Umbilical cord (tissue), 1 donor: ENCODE measurements at regions not wholly inside any gene's neighbourhood (a gene's known extent, or its start where the extent isn't known, plus 50 kb on each side); places are given as distances from the start of the nearest gene placed in this dataset.

Source experiments
- DNase-seq: peaks from one replicate; pipeline ENCODE4 v3.0.0-alpha.2; 2015; ENCODE audit warnings: low spot score

- no peak for DNase-seq
Observed at GRCh38 chr1:87165177-87165576, 163.5 kb upstream of the LMO4 start.

DNA sequence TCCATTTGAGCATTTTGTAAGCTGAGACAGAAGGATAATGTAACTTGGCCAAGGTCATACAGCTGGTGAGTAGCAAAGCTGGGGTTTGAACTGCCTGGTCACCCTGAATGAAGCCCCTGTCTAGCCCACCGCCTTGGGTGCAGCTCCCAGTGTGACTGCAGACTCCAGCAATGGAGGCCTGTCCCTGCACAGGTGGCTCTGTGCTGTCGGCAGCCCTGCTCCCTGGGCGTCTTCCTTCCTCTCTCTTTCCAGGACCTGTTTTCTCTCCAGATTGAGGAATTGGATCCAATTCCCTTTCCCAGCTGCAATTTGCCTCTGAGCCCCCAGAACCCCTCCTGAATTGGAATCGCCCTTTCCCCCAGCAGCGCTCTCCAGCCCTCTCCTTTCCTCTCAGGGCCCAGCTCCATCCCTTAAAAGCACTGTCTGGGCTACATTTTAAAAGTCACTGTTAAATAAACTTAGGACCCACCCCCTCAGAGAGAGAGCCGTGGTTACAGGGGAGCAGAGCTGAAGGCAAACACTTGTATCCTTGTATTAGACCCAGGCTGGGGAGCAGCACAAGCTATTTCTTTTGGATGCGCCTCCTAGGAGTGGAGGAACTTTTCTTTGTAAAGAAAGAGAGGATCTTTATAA, 161.4 kb upstream of the LMO4 start:
- no peak for DNase-seq

- DNase-seq = no peak
Observed at GRCh38 chr1:87167848-87168525, 160.7 kb upstream of the LMO4 start.

DNA sequence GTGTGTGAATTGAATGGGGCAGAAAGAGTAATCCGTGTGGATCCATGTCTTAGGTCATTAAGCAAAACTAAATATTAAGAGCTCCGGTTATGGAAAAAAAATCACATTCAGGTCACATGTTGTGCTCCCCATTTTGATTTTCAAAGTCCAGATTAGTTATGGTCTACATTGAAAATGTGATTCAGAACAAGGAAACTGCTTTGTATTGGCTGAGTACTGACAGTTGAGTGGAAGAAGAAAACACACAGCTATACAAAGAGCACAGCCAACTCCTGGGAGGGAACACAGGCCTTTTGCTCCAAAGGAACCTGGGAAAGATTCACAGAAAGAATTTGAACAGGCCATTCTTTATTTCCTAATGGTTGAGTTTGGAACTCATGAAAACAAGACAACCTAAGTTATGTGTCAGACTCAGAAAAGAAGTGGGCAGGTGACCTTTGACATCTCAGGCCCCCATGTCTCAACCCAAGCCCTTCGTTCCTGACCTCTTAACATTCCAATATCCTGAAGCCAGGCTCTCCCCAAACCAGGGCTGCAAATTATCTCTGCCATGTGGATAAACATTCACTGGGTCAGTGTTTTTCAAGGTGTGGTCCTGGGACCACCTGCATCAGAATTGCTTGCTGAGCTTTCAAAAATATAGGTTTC, 159.3 kb upstream of the LMO4 start:
- no peak for DNase-seq

DNA sequence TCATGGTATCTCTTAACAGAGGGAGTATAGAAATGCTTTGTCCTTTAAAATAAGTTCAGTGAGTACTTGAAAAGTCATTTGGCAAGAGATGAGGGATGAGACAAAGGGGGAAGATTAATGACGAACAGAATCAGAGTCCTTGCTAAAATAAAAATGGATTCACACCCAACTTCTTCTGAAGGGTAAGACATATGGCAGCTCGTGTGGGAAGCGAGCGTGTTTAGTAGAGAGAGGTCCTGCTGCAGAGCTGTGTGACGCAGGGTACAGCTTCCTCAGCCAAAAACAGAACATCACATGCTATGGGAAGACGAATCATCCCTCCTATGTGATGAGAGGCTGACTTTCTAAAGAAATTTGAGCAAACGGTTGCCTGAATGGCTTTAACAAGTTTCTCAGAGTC, 158.5 kb upstream of the LMO4 start:
- DNase-seq = no peak

DNA sequence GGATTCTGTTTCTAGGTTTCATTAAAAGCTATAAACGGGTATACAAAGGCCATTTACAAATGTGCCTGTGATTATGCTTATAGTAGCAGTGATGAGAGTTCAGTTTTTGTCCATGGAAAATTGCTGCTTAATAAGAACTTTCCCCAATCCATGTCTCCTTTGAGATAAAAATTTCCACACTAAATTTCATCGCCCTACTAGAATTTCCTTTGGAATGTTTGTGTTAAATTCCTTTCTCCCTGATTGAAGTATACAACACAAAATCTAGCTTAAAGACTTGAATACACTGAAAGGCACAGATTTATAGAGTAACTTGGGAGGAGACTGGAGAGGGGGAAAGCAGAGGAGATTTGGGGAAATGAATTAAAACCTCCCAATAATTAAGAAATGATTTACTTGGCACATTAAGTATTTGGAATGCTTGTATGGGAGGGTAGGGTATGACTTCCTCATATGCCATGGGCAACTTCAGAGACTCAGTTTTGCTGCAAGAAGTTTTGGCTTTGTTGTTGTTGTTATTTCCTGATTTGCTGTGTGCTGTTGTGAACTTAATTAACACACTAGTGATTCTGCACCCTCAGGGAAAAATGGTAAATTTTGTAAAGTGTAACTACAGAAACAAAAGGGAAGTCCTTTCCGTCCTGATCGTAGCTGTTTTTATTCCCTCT, 157.6 kb upstream of the LMO4 start:
- DNase-seq = no peak

GRCh38 chr1:87173231-87173630, 155.4 kb upstream of the LMO4 start:
- DNase-seq = peak; percentile 75

GRCh38 chr1:87174724-87175245, 153.9 kb upstream of the LMO4 start:
- no peak for DNase-seq

GRCh38 chr1:87176087-87176486, 152.6 kb upstream of the LMO4 start:
- DNase-seq = no peak

- DNase-seq = no peak
Observed at GRCh38 chr1:87176514-87176913, 152.2 kb upstream of the LMO4 start.

GRCh38 chr1:87178441-87178840, 150.2 kb upstream of the LMO4 start:
- DNase-seq = no peak

DNA sequence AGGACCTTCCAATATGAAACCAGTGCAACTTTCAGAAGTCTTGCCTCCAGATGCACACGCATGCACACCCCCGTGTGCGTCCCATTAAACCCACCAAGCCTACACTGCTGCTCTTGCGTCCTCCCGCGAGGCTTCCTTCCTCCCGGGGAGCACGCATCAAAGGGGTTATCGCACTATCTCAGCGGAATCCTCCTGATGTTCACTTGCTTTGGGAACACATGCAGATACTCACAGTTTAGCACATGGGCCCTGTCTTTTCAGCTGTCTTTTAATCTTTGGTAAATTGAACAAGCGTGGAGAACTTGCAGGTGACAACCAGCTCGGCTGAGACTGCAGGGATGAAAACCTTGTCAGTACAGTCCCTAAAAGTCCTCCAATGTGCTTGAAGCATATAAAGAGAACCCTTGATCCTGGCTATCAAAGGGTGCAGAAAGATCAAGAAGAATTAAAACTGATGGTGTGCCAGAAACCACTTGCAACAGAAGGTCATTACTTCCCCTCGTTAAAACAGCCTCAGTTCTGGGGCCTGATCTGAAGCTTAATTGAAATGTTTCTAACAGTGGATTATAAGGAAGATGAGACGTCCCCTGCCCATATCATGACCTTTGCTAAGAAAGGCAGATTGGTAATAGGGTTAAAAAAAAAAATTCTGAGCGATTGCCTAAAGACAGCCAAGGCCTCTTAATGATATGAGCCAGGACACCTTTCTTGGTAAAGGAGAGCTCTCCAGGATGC, 149.4 kb upstream of the LMO4 start:
- peak; percentile 53 for DNase-seq

GRCh38 chr1:87179851-87180519, 148.7 kb upstream of the LMO4 start:
- no peak for DNase-seq

DNA sequence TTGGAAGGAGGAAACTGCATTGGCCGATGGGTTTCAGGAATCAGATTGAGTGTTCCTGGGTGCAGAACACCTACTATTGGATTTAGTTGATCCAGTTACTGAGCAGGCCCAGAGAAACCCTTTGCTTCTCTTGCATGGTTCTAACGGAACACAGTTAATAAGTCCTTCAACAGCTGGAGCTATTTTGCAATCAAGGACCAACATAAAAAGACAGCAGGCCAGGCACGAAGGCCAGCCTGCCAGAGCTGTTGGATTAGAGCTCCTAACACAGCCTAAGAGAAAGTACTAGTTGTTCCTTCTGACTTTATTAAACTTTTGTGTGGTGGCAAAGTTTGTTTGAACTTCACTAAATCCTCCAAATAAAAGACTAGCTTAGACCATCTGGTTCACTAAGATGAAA, 148.0 kb upstream of the LMO4 start:
- DNase-seq = peak; percentile 65

- no peak for DNase-seq
Observed at GRCh38 chr1:87182611-87183010, 146.1 kb upstream of the LMO4 start.

- no peak for DNase-seq
Observed at GRCh38 chr1:87185077-87185476, 143.6 kb upstream of the LMO4 start.

- DNase-seq = no peak
Observed at GRCh38 chr1:87186346-87186745, 142.3 kb upstream of the LMO4 start.

DNA sequence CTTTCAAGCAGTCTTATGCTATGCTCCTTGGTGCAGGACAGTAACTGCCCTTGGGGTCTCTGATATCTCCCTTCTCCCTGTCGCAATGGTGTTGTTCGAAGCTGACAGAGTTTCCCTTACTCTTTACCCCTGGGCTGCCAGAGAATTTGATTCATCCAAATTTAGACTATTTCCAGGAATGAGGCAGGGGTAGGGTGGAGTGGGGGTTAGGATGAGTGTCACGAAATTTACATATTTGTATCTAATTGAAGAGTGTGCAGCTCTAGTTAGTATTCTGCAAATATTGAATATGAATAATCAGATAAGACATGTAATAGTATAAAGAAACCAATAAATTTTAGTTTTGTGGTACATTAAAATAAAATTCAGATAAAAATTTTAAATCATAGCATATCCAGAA, 140.0 kb upstream of the LMO4 start:
- no peak for DNase-seq

DNA sequence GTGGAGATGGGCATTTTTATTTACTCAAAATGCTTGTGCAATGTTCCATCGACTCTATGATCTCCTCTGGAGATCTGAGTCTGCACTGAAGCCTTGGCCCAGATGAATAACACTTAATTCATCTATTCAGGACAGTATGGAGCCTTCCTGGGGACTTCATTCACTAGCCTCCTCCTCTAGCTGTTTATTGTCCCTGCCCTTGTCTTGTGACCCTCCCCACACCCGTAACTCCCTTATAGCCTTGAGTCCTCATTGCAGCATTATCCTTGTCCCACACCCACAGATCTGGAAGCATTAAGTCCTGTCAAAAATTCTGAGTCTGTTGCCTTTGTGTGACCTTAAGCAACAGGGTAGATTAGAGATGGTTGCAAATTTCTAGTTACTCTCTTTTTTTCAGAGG, 138.3 kb upstream of the LMO4 start:
- no peak for DNase-seq

GRCh38 chr1:87191646-87192045, 137.0 kb upstream of the LMO4 start:
- DNase-seq = no peak

DNA sequence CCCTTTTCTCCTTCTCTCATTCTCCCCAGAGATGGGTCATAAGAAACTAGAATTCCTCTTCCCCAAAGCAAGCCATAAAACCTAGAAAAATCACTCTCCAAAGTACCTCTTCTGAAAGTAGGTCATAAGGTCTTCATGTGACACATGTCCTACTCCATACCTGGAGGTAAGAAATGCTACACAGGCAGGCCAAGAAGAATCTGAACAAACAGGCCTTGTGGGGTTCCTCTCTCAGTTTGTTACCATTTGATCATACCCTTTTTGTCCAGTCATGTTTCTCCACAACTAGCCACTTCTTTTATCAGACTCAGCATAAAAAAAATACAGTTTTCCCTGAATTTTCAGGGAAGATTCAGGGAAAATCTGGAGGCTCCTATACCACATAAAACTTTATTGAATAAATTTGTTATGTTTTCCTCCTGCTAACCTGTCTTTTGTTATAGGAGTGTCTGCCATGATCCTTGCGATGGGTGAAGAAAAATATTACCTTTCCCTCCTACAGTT, 134.4 kb upstream of the LMO4 start:
- DNase-seq = no peak
